HEK293 (cell line): ENCODE measurements at regions not wholly inside any gene's neighbourhood (a gene's known extent, or its start where the extent isn't known, plus 50 kb on each side); places are given as distances from the start of the nearest gene placed in this dataset.

Source experiments
- CTCF ChIA-PET: fragments of 350-600 bp; formaldehyde crosslinking; extraction: SDS; loops from one replicate; lab custom pipeline; 2021; ENCODE audit warnings: antibody characterized with exemption; lab: Yijun Ruan, JAX
- POLR2A ChIA-PET: fragments of 300-600 bp; formaldehyde crosslinking; extraction: SDS; loops from one replicate; lab custom pipeline; 2020; ENCODE audit warnings: antibody characterized with exemption, inconsistent platforms; lab: Yijun Ruan, JAX
- H3K27ac ChIP-seq: fragments of 200-500 bp; sonication (Bioruptor generic); 2 replicates; pipeline ENCODE4 v1.5.1; 2014; ENCODE audit warnings: low read depth, low read length, control low read depth, inconsistent platforms; ENCODE audit errors: extremely low read depth
- H3K36me3 ChIP-seq, 2 experiments: fragments of 200-500 bp in 1 of 2; sonication (Bioruptor generic) in 1 of 2; 1 replicate in 1 of 2; 2 replicates in 1 of 2; pipeline ENCODE4 v1.5.1; 2014 to 2017; ENCODE audit warnings: inconsistent platforms in 2 of 2, low read length in 2 of 2; ENCODE audit not compliant: control insufficient read depth in 2 of 2, insufficient read depth in 1 of 2
- H3K4me1 ChIP-seq: fragments of 200-500 bp; sonication (Bioruptor generic); 2 replicates; pipeline ENCODE4 v1.5.1; 2014; ENCODE audit warnings: mild to moderate bottlenecking, low read length, inconsistent platforms; ENCODE audit not compliant: control insufficient read depth, insufficient read depth
- H3K4me3 ChIP-seq: 2 replicates; pipeline ENCODE4 v1.5.1; 2011; ENCODE audit warnings: low read depth, mild to moderate bottlenecking, control low read depth, low read length, moderate library complexity
- H3K9me3 ChIP-seq: fragments of 200-500 bp; sonication (Bioruptor generic); 2 replicates; pipeline ENCODE4 v1.5.1; 2014; ENCODE audit warnings: low read depth, low read length, inconsistent platforms; ENCODE audit not compliant: control insufficient read depth, insufficient read depth
- IKZF3 ChIP-seq: fragments of 450-650 bp; IDR thresholded peaks from 2 replicates; pipeline ENCODE4 v1.5.0; 2018; ENCODE audit warnings: missing biosample characterization, mild to moderate bottlenecking, missing genetic modification characterization, moderate library complexity
- KLF1 ChIP-seq: fragments of 450-650 bp; formaldehyde crosslinking; IDR thresholded peaks from 2 replicates; pipeline ENCODE4 v1.5.1; 2016; ENCODE audit warnings: missing biosample characterization, missing genetic modification characterization
- KLF10 ChIP-seq: fragments of 450-650 bp; IDR thresholded peaks from 2 replicates; pipeline ENCODE4 v1.5.1; 2018; ENCODE audit warnings: missing biosample characterization, mild to moderate bottlenecking, missing genetic modification characterization
- KLF16 ChIP-seq: fragments of 450-650 bp; formaldehyde crosslinking; IDR thresholded peaks from 2 replicates; pipeline ENCODE4 v1.5.1; 2017; ENCODE audit warnings: missing biosample characterization, missing genetic modification characterization
- RBAK ChIP-seq: fragments of 450-650 bp; formaldehyde crosslinking; IDR thresholded peaks from 2 replicates; pipeline ENCODE4 v1.5.1; 2016; ENCODE audit warnings: missing biosample characterization, missing genetic modification characterization
- TRIM28 ChIP-seq: IDR thresholded peaks from 2 replicates; pipeline ENCODE4 v1.6.1; 2011; ENCODE audit warnings: low read length, control low read depth, borderline replicate concordance
- YY2 ChIP-seq: fragments of 450-650 bp; formaldehyde crosslinking; IDR thresholded peaks from 2 replicates; pipeline ENCODE4 v1.5.1; 2016; ENCODE audit warnings: missing biosample characterization, missing genetic modification characterization
- ZNF121 ChIP-seq: fragments of 450-650 bp; formaldehyde crosslinking; IDR thresholded peaks from 2 replicates; pipeline ENCODE4 v1.5.1; 2016; ENCODE audit warnings: missing biosample characterization, missing genetic modification characterization
- ZNF16 ChIP-seq: fragments of 450-650 bp; formaldehyde crosslinking; IDR thresholded peaks from 2 replicates; pipeline ENCODE4 v1.5.1; 2016; ENCODE audit warnings: low read depth, missing biosample characterization, missing genetic modification characterization
- ZNF202 ChIP-seq: fragments of 450-650 bp; formaldehyde crosslinking; IDR thresholded peaks from 2 replicates; pipeline ENCODE4 v1.5.1; 2016; ENCODE audit warnings: missing biosample characterization, missing genetic modification characterization, borderline replicate concordance
- ZNF221 ChIP-seq: fragments of 450-650 bp; formaldehyde crosslinking; IDR thresholded peaks from 2 replicates; pipeline ENCODE4 v1.5.1; 2017; ENCODE audit warnings: missing biosample characterization, missing genetic modification characterization, borderline replicate concordance
- ZNF23 ChIP-seq: fragments of 450-650 bp; formaldehyde crosslinking; IDR thresholded peaks from 2 replicates; pipeline ENCODE4 v1.5.1; 2016; ENCODE audit warnings: missing biosample characterization, missing genetic modification characterization, borderline replicate concordance
- ZNF311 ChIP-seq: fragments of 450-650 bp; formaldehyde crosslinking; IDR thresholded peaks from 2 replicates; pipeline ENCODE4 v1.5.1; 2017; ENCODE audit warnings: missing biosample characterization, missing genetic modification characterization, borderline replicate concordance
- ZNF341 ChIP-seq: fragments of 450-650 bp; formaldehyde crosslinking; IDR thresholded peaks from 2 replicates; pipeline ENCODE4; 2016; ENCODE audit warnings: low read depth, missing biosample characterization, missing genetic modification characterization
- ZNF391 ChIP-seq: fragments of 450-650 bp; formaldehyde crosslinking; IDR thresholded peaks from 2 replicates; pipeline ENCODE4 v1.5.1; 2016; ENCODE audit warnings: low read depth, missing biosample characterization, missing genetic modification characterization, borderline replicate concordance
- ZNF473 ChIP-seq: fragments of 450-650 bp; formaldehyde crosslinking; IDR thresholded peaks from 2 replicates; pipeline ENCODE4 v1.5.1; 2017; ENCODE audit warnings: missing biosample characterization, missing genetic modification characterization
- ZNF48 ChIP-seq: fragments of 450-650 bp; formaldehyde crosslinking; IDR thresholded peaks from 2 replicates; pipeline ENCODE4 v1.5.1; 2016; ENCODE audit warnings: missing biosample characterization, missing genetic modification characterization
- ZNF548 ChIP-seq: fragments of 450-650 bp; formaldehyde crosslinking; IDR thresholded peaks from 2 replicates; pipeline ENCODE4 v1.5.1; 2016; ENCODE audit warnings: missing biosample characterization, missing genetic modification characterization
- ZNF561 ChIP-seq: fragments of 450-650 bp; IDR thresholded peaks from 2 replicates; pipeline ENCODE4 v1.5.1; 2018; ENCODE audit warnings: missing biosample characterization, missing genetic modification characterization, borderline replicate concordance
- ZNF571 ChIP-seq: fragments of 450-650 bp; formaldehyde crosslinking; IDR thresholded peaks from 2 replicates; pipeline ENCODE4 v1.5.0; 2017; ENCODE audit warnings: missing biosample characterization, missing genetic modification characterization
- ZNF596 ChIP-seq: fragments of 450-650 bp; IDR thresholded peaks from 2 replicates; pipeline ENCODE4 v1.5.0; 2018; ENCODE audit warnings: missing biosample characterization, mild to moderate bottlenecking, missing genetic modification characterization, moderate library complexity
- TF ChIP-seq, protein P1 (sequence below): fragments of 450-650 bp; formaldehyde crosslinking; IDR thresholded peaks from 2 replicates; pipeline ENCODE4 v1.5.1; 2016; ENCODE audit warnings: missing biosample characterization, missing genetic modification characterization
- TF ChIP-seq, protein P2 (sequence below): fragments of 450-650 bp; formaldehyde crosslinking; IDR thresholded peaks from 2 replicates; pipeline ENCODE4 v1.5.1; 2017; ENCODE audit warnings: missing biosample characterization, missing genetic modification characterization
- TF ChIP-seq, protein P3 (sequence below): fragments of 450-650 bp; formaldehyde crosslinking; IDR thresholded peaks from 2 replicates; pipeline ENCODE4 v1.5.0; 2017; ENCODE audit warnings: missing biosample characterization, missing genetic modification characterization, borderline replicate concordance
- TF ChIP-seq, protein P4 (sequence below): fragments of 450-650 bp; formaldehyde crosslinking; IDR thresholded peaks from 2 replicates; pipeline ENCODE4 v1.5.1; 2016; ENCODE audit warnings: missing biosample characterization, missing genetic modification characterization
- TF ChIP-seq, protein P5 (sequence below): fragments of 450-650 bp; formaldehyde crosslinking; IDR thresholded peaks from 2 replicates; pipeline ENCODE4 v1.5.1; 2017; ENCODE audit warnings: missing biosample characterization, missing genetic modification characterization

DNA sequence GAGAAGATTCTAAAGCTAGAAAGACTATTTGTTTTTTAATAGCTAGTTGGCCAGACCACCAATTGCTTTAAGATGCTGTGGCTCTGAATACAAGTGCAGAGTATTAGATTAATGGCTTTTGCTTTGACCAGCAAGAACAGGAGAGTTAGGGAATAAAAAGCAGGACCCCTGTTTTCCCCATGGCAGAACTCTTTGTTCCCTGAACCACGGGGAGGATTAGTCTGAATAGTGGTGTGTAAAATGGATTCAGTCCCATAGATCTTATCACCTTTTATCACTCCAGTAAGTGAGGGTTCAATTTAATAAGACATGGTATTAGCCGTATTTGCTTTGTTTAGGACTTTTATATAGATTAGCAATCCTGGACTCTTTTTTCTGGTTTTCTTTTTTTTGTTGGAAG is 562.6 kb upstream of the DPPA4 start:
- Histone ChIP-seq H3K27ac (no peak overlapping the region), H3K9me3 (no peaks in the 10 kb centered on the region), H3K4me3 (no peak overlapping the region), H3K4me1 (no peaks in the 10 kb centered on the region), H3K36me3 (no peaks in the 10 kb centered on the region)
- ChIA-PET POLR2A (no interaction called here), CTCF (no interaction called here)
- TF ChIP-seq ZNF391 (no peak), ZNF571 (no peak), IKZF3 (tag by site-specific recombination) (no peak), ZNF121 (tag by site-specific recombination) (no peak), ZNF341 (tag by site-specific recombination) (no peak), ZNF311 (no peak), ZNF23 (tag by site-specific recombination) (no peak), ZNF548 (tag by site-specific recombination) (no peak), ZNF561 (tag by site-specific recombination) (no peak), RBAK (no peak), ZNF202 (tag by site-specific recombination) (no peak), YY2 (tag by site-specific recombination) (no peak), ZNF16 (tag by site-specific recombination) (no peak), ZNF596 (tag by site-specific recombination) (no peak), ZNF473 (tag by site-specific recombination) (no peak), ZNF221 (tag by site-specific recombination) (no peak)
- TF ChIP-seq, protein P1, sequence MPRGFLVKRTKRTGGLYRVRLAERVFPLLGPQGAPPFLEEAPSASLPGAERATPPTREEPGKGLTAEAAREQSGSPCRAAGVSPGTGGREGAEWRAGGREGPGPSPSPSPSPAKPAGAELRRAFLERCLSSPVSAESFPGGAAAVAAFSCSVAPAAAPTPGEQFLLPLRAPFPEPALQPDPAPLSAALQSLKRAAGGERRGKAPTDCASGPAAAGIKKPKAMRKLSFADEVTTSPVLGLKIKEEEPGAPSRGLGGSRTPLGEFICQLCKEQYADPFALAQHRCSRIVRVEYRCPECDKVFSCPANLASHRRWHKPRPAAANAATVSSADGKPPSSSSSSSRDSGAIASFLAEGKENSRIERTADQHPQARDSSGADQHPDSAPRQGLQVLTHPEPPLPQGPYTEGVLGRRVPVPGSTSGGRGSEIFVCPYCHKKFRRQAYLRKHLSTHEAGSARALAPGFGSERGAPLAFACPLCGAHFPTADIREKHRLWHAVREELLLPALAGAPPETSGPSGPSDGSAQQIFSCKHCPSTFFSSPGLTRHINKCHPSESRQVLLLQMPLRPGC (tag by site-specific recombination): no peak
- TF ChIP-seq, protein P2, sequence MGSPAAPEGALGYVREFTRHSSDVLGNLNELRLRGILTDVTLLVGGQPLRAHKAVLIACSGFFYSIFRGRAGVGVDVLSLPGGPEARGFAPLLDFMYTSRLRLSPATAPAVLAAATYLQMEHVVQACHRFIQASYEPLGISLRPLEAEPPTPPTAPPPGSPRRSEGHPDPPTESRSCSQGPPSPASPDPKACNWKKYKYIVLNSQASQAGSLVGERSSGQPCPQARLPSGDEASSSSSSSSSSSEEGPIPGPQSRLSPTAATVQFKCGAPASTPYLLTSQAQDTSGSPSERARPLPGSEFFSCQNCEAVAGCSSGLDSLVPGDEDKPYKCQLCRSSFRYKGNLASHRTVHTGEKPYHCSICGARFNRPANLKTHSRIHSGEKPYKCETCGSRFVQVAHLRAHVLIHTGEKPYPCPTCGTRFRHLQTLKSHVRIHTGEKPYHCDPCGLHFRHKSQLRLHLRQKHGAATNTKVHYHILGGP (tag by site-specific recombination): no peak
- TF ChIP-seq, protein P3, sequence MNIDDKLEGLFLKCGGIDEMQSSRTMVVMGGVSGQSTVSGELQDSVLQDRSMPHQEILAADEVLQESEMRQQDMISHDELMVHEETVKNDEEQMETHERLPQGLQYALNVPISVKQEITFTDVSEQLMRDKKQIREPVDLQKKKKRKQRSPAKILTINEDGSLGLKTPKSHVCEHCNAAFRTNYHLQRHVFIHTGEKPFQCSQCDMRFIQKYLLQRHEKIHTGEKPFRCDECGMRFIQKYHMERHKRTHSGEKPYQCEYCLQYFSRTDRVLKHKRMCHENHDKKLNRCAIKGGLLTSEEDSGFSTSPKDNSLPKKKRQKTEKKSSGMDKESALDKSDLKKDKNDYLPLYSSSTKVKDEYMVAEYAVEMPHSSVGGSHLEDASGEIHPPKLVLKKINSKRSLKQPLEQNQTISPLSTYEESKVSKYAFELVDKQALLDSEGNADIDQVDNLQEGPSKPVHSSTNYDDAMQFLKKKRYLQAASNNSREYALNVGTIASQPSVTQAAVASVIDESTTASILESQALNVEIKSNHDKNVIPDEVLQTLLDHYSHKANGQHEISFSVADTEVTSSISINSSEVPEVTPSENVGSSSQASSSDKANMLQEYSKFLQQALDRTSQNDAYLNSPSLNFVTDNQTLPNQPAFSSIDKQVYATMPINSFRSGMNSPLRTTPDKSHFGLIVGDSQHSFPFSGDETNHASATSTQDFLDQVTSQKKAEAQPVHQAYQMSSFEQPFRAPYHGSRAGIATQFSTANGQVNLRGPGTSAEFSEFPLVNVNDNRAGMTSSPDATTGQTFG (tag by site-specific recombination): no peak
- TF ChIP-seq, protein P4, sequence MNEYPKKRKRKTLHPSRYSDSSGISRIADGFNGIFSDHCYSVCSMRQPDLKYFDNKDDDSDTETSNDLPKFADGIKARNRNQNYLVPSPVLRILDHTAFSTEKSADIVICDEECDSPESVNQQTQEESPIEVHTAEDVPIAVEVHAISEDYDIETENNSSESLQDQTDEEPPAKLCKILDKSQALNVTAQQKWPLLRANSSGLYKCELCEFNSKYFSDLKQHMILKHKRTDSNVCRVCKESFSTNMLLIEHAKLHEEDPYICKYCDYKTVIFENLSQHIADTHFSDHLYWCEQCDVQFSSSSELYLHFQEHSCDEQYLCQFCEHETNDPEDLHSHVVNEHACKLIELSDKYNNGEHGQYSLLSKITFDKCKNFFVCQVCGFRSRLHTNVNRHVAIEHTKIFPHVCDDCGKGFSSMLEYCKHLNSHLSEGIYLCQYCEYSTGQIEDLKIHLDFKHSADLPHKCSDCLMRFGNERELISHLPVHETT (tag by site-specific recombination): no peak

DNA sequence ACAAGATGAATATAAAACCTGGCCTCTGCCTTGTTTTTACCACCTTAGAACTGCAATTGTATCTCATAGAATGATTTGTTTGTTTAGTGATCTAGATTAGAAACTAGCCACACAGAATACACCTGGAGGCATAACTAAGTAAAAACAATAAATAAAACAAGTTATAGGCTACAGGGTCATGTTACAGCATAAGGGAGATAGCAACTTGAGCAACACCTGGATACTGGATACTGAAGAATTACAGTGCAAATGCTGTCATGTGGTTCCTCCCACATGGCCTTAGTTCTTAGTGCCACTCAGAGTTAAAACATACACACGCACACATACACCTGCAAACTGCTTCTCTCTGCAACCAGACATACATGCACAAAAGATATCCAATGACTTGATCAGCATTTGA is 563.4 kb upstream of the DPPA4 start:
- Histone ChIP-seq H3K36me3 (no peaks in the 10 kb centered on the region), H3K27ac (no peak overlapping the region), H3K4me3 (no peak overlapping the region), H3K9me3 (no peaks in the 10 kb centered on the region), H3K4me1 (no peaks in the 10 kb centered on the region)
- ChIA-PET CTCF (no interaction called here), POLR2A (no interaction called here)
- TF ChIP-seq, protein P5, sequence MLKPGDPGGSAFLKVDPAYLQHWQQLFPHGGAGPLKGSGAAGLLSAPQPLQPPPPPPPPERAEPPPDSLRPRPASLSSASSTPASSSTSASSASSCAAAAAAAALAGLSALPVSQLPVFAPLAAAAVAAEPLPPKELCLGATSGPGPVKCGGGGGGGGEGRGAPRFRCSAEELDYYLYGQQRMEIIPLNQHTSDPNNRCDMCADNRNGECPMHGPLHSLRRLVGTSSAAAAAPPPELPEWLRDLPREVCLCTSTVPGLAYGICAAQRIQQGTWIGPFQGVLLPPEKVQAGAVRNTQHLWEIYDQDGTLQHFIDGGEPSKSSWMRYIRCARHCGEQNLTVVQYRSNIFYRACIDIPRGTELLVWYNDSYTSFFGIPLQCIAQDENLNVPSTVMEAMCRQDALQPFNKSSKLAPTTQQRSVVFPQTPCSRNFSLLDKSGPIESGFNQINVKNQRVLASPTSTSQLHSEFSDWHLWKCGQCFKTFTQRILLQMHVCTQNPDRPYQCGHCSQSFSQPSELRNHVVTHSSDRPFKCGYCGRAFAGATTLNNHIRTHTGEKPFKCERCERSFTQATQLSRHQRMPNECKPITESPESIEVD (tag by site-specific recombination): no peak
- TF ChIP-seq KLF1 (tag by site-specific recombination) (no peak), ZNF48 (tag by site-specific recombination) (no peak), KLF10 (no peak), IKZF3 (tag by site-specific recombination) (no peak), TRIM28 (no peak), KLF16 (no peak)
